WTC11 (cell line): ENCODE measurements at regions not wholly inside any gene's neighbourhood (a gene's known extent, or its start where the extent isn't known, plus 50 kb on each side); places are given as distances from the start of the nearest gene placed in this dataset.

Experiments
- JUN ChIP-seq: sonication (generic); formaldehyde crosslinking; IDR thresholded peaks from 2 replicates; pipeline ENCODE4 v1.8.0; 2023; ENCODE audit warnings: mild to moderate bottlenecking, missing genetic modification reagents
- SP1 ChIP-seq: sonication (generic); formaldehyde crosslinking; conservative IDR thresholded peaks from 2 replicates; pipeline ENCODE4 v1.8.1; 2022; ENCODE audit warnings: missing genetic modification reagents
- TF ChIP-seq, protein P1 (sequence below): fragments of 200-600 bp; IDR thresholded peaks from 2 replicates; pipeline ENCODE4 v1.8.0; 2022; ENCODE audit warnings: antibody characterized with exemption

DNA sequence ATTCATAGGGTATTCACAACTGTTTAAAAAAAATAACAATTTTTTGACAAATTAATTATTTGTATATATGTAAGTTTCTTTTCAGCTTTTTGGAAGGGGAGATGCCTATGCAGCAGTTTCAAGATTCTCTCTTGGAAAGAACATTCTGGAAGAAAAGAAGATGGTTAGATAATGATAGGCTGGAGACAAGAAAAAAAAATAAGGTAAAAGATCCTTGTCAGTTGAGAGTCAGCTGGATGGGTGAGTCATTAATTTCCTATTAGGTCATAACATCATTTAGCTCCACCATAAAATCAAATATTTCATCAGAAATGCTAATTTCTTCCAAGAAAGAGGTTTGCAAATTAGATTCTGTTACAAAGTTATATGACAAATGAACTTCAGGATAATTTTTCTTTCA, 880.4 kb downstream of the EPHA7 start:
- no peak for TF ChIP-seq JUN (CRISPR knock-in tag)
- TF ChIP-seq, protein P1, sequence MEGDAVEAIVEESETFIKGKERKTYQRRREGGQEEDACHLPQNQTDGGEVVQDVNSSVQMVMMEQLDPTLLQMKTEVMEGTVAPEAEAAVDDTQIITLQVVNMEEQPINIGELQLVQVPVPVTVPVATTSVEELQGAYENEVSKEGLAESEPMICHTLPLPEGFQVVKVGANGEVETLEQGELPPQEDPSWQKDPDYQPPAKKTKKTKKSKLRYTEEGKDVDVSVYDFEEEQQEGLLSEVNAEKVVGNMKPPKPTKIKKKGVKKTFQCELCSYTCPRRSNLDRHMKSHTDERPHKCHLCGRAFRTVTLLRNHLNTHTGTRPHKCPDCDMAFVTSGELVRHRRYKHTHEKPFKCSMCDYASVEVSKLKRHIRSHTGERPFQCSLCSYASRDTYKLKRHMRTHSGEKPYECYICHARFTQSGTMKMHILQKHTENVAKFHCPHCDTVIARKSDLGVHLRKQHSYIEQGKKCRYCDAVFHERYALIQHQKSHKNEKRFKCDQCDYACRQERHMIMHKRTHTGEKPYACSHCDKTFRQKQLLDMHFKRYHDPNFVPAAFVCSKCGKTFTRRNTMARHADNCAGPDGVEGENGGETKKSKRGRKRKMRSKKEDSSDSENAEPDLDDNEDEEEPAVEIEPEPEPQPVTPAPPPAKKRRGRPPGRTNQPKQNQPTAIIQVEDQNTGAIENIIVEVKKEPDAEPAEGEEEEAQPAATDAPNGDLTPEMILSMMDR: no peak
- TF ChIP-seq SP1 (CRISPR knock-in tag): no peak
